ENCODE measurements at regions not wholly inside any gene's neighbourhood (a gene's known extent, or its start where the extent isn't known, plus 50 kb on each side); places are given as distances from the start of the nearest gene placed in this dataset.

DNA sequence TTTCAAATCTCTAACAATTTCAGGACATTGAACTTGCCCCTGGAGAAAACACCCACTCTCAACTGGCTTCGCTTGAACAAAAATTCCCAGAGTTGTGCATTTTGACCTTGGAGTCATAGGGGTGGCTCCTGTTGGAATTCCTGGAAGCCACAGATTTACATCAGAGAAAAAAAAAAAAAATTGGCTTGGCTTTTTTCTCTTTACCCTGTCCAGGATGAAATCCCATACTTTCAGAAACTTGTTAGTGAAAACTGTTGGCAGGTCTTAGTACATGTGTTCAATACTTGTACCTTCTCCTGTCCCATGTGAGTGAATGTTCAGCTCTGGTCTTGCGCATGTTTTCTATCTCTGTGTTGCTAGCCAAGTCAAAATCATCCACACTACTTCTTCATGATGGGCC is 228.8 kb downstream of the TGFB2 start:
- intact Hi-C loops (cut with micrococcal nuclease): no loop called here

DNA sequence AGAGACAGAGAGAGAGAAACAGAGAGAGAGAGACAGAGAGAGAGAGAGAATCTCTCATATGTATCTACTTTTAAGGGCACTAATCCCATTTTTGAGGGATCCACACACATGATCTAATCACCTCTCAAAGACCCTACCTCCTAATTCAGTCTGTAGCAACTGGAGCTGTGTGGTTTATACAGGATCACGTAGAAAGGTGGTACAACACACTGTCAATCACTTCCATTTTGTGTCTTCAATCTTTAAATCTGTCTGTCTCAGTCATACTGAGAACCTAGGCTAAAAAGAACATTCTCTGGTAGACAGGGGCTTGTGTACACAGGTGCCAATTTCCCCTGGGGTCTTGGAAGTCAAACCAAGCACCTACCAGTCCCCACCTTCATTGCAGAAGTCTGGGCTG is 229.9 kb downstream of the TGFB2 start:
- intact Hi-C loops (cut with micrococcal nuclease): no loop called here

DNA sequence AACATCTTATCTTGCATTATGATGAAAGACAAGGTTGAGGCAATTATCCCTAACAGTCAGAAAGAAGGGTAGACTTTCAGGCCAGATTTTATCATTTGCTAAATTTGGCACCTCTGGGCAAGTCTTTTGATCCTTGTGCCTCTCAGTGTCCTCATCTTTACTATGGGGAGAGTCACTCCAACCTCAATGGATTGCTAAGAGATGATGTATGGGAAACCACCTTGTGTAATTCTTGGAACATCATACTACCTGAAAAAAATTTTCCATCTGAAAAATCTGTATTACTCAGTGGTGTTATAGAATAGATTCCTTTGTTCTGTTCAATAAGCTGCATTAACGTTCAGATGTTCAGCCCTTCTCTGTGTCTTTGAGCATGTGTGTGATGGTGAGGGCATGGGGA is 230.7 kb downstream of the TGFB2 start:
- intact Hi-C loops (cut with micrococcal nuclease): no loop called here

DNA sequence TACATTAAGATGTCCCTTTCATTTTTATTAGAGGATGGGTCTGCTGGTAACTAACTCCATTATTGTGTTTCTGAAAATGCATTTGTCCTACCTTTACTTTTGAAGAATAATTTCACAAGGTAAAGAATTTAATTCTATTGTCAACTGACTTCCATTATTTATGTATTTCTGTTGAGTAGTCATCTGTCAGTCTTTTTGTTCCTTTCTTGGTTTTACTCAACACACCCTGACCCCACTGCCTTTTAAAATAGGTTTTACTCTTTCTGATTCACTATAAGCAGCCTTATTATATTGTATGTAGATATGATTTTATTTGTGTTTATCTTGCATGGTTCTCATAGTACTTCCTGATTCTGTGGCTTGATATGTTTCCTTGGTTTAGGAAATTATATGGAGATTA is 237.5 kb downstream of the TGFB2 start:
- intact Hi-C loops (cut with micrococcal nuclease): no loop called here

- intact Hi-C loops (cut with micrococcal nuclease): no loop called here
Observed at GRCh38 chr1:218584418-218585155, 239.5 kb downstream of the TGFB2 start.

DNA sequence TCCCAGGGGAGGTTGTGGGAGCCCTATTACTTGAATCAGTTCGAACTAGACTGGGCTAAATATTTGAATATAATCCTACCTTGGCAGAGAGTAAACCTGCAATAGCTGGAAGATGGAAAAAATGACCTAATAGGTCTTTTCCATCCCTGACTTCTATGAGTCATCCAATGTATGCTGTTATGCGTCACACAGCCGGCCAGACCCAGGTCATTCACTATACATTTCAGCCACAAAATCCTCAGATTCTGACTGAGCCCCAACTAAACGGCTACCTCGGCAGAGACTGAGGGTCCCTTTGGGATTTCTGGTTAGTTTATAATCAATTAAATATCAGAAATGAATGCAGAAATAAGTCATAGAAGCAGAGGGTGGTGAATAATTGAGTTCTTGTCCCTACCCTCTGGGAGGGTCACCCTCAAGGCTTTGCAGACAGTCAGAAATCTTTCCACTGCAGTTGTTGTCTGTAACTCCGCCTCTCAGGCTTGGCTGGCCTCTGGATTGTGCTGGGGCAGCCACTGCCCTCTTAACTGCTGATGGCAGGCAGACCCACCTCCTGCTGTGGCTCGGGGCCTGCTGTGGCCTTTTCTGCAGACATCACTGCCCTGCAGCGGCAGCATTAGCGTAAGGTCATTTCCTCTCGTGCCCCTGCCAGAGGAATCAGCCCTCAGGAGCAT is 240.5 kb downstream of the TGFB2 start:
- intact Hi-C loops (cut with micrococcal nuclease): no loop called here

DNA sequence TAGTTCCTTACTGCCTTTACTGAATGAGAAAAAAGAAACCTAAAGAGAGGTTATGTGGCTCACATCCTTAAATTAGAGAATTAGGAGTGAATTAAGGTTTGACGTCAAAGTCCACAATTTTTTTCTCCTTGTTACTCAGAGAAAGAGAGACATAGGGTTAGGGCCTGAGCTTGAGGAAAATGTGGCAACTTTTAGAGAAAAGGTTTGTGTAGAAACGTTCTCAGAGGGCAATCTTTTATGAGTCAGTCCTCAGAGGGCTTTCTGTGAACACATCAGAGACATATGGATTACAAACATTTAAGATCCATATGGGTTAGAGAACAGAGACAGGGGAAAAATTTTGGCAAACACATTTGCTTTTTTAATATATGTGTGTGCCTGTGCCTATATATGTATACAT is 242.8 kb downstream of the TGFB2 start:
- intact Hi-C loops (cut with micrococcal nuclease): no loop called here

- intact Hi-C loops (cut with micrococcal nuclease): no loop called here
Observed at GRCh38 chr1:218588540-218589172, 243.5 kb downstream of the TGFB2 start.

DNA sequence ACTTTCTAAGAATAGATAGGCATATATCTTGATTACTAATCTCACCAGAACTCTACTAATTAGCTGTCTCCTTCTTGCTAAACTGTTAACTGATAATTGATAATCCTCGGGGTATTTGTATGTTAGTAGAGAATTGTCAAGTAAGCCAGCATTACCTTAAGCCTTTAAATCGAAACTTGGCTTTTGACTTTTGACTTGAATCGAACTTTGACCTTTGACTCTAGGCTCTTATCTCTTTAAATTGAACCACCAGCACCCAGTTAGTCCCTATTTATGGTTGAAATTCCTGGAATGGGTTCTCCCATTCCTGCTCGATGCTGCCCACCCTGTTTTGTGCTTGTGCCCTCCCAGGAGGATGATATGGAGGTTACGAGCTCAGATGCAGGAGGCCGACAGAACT is 244.4 kb downstream of the TGFB2 start:
- intact Hi-C loops (cut with micrococcal nuclease): no loop called here

GRCh38 chr1:218591966-218592365 is 246.8 kb downstream of the TGFB2 start:
- intact Hi-C loops (cut with micrococcal nuclease): no loop called here

DNA sequence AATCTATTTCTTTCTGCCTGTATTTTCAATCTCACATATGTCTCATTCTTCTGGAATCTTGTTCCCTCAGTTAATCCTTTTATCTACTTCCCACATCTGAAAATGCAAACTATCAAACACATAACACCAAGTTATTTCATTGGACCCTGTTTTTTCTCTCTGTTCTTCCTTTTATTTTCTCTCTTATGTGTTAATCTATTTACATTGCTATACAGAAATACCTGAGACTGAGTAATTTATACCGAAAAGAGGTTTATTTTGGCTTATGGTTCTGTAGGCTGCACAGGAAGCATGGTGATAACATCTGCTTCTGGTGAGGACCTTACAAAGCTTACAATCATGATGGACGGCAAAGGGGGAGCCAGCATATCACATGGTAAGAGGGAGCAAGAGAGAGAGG is 247.6 kb downstream of the TGFB2 start:
- intact Hi-C loops (cut with micrococcal nuclease): no loop called here

GRCh38 chr1:218600968-218601367 is 255.8 kb downstream of the TGFB2 start:
- intact Hi-C loops (cut with micrococcal nuclease): no loop called here

GRCh38 chr1:218604217-218604616 is 259.1 kb downstream of the TGFB2 start:
- intact Hi-C loops (cut with micrococcal nuclease): no loop called here

DNA sequence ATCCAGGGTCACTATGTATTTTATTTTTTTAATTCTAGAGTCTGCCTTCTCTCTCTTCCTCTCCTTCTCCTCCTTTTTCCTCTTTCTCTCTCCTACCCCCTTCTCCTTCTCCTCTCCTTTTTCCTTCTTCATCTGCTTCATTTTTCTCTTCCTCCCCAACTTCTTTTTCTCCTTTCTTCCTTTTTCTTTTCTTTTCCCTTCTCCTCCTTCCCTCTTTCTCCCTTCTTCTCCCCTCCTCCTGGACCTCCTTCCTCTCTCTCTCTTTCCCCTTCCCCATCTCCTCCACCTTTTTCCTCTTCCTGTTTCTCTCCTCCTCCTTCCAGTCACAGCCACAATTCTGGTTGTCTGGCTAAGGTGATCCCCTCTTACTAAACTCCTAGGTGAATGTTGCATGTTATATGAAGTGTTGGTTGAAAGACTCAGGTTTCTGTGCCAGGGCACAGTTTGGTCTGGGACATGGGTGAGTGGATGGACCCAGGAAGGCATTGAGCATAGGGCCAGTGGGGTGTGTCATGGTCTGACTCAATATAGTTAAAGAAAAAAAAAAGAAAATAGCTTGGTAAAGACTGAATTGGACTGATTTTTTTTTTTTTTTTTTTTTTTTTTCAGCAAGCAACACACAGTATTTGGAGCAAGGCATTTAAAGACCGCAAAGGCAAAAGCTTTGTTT is 266.9 kb downstream of the TGFB2 start:
- intact Hi-C loops (cut with micrococcal nuclease): no loop called here

DNA sequence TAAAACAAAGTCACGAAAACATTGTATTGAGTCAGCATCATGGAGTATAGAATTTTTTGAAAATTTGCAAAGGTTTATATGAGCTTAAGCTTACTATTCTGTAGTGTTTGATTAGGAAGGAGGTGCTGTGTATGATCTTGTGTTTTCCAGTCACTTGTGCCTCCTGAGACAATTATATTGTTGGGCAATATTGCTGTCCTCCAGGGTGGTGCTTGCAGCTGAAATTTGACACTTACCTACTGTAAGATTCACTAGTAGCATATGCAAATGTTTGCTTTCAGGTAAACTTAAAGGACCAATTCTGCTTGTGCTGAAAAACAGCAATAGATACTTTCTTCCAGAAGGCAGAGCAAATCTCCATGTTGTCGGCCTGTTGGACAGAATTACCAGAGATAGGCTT is 268.0 kb downstream of the TGFB2 start:
- intact Hi-C loops (cut with micrococcal nuclease): no loop called here

- intact Hi-C loops (cut with micrococcal nuclease): no loop called here
Observed at GRCh38 chr1:218614031-218614430, 268.9 kb downstream of the TGFB2 start.

DNA sequence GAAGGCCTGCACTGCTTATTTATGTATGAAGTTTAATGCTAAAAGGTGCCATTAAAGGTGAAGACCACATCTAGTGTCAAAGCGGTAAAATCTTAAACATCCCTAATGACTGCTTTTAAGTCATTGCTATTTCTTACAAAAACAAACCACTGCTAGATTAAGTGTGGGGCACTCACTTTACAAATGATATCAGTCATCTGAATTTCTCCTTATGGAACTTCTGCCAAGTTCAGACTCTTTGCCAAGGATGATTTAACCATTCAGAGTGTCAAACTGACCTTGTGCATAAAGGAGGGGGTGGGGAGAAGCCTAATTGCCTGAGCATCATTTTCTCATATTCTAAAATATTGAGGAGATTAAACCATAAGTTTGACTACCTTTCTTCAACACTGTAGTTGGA is 271.5 kb downstream of the TGFB2 start:
- intact Hi-C loops (cut with micrococcal nuclease): no loop called here

GRCh38 chr1:218617986-218618385 is 272.9 kb downstream of the TGFB2 start:
- intact Hi-C loops (cut with micrococcal nuclease): no loop called here

DNA sequence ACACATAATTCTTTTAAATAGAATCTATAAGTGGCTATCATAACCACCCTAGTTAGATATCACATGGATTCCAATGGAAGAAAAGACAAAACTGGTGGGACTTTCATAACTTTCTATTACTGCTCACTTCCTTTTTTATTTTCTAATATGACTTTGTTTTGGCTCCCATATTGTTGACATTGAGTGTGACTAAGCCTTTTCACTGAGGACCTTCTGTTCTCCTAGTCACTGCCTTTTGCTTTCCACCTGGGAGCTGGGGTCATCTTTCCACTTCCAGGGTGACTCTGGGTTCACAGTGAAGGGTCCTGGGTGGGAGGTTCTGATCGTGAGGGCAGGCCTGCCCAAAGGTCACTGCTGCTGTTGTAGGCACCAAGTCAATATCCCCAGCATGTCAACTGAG is 275.8 kb downstream of the TGFB2 start:
- intact Hi-C loops (cut with micrococcal nuclease): no loop called here

DNA sequence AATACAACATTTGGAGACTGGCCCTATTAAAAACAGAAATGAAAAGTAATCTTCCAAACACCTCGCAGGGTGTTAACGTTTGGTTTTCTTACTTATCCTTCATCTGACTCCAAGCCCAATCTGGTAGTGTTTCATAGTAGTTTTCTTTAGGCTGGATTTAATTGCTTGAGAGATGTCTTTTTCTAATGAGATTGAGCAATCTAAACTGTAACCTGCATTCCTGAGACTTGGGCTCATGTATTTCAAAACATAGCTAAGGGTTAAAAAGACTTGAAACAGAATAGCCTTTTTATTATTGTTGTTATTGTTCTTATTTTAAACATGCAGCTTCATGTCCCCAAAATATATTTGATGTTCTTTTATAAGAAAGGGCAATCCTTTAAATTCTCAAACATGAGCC is 278.9 kb downstream of the TGFB2 start:
- intact Hi-C loops (cut with micrococcal nuclease): no loop called here

GRCh38 chr1:218625393-218625792 is 280.3 kb downstream of the TGFB2 start:
- intact Hi-C loops (cut with micrococcal nuclease): no loop called here
